ENCODE measurements at regions not wholly inside any gene's neighbourhood (a gene's known extent, or its start where the extent isn't known, plus 50 kb on each side); places are given as distances from the start of the nearest gene placed in this dataset.

DNA sequence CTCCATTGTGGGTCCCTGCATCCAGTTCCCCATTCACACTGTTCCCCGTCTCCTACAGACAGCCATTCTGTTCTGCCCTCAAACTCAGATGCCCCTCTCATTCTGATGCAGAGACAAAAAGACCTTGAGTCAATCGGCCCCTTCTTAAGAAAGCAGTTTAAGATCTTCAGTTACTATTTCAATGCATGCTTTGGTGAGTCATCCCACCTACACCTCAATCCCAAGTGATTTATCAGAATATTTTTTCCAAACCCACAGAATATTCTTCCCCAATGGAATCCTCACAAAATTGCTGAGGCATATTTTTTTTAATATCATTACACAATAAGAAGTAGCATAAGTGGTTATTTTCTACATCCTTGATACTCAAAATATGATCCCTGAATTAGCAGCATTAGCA is 92.4 kb upstream of the SLC1A1 start:
- H3K36me3 Mint-ChIP-seq (ENCODE audit: insufficient read depth, unreplicated experiment) = no peaks in the 10 kb centered on the region
- no peaks in the 10 kb centered on the region for H3K27me3 Mint-ChIP-seq (ENCODE audit: unreplicated experiment)
- CTCF ChIA-PET = interaction anchor here (0.6 kb wide), 1 partner anchor 338 kb away, joined by 3 read pairs; no protein-coding TSS in a partner anchor
- H3K4me3 Mint-ChIP-seq (ENCODE audit: low read depth, unreplicated experiment) = no peak overlapping the region
- TF ChIP-seq, protein P1, sequence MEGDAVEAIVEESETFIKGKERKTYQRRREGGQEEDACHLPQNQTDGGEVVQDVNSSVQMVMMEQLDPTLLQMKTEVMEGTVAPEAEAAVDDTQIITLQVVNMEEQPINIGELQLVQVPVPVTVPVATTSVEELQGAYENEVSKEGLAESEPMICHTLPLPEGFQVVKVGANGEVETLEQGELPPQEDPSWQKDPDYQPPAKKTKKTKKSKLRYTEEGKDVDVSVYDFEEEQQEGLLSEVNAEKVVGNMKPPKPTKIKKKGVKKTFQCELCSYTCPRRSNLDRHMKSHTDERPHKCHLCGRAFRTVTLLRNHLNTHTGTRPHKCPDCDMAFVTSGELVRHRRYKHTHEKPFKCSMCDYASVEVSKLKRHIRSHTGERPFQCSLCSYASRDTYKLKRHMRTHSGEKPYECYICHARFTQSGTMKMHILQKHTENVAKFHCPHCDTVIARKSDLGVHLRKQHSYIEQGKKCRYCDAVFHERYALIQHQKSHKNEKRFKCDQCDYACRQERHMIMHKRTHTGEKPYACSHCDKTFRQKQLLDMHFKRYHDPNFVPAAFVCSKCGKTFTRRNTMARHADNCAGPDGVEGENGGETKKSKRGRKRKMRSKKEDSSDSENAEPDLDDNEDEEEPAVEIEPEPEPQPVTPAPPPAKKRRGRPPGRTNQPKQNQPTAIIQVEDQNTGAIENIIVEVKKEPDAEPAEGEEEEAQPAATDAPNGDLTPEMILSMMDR (IDR thresholded peaks at IDR 0.05; ENCODE audit: unreplicated experiment) = no peak
- intact Hi-C loops (cut with micrococcal nuclease; ENCODE audit: unreplicated experiment) = no loop called here
- no peak overlapping the region for H3K27ac Mint-ChIP-seq (ENCODE audit: unreplicated experiment)
- DNase-seq = no peak
- BruUV-seq (replicated peaks) = no TSS peak
- H3K4me1 Mint-ChIP-seq (ENCODE audit: low read depth, unreplicated experiment) = no peaks in the 10 kb centered on the region
- H3K9me3 Mint-ChIP-seq (ENCODE audit: low read depth, unreplicated experiment) = no peaks in the 10 kb centered on the region

DNA sequence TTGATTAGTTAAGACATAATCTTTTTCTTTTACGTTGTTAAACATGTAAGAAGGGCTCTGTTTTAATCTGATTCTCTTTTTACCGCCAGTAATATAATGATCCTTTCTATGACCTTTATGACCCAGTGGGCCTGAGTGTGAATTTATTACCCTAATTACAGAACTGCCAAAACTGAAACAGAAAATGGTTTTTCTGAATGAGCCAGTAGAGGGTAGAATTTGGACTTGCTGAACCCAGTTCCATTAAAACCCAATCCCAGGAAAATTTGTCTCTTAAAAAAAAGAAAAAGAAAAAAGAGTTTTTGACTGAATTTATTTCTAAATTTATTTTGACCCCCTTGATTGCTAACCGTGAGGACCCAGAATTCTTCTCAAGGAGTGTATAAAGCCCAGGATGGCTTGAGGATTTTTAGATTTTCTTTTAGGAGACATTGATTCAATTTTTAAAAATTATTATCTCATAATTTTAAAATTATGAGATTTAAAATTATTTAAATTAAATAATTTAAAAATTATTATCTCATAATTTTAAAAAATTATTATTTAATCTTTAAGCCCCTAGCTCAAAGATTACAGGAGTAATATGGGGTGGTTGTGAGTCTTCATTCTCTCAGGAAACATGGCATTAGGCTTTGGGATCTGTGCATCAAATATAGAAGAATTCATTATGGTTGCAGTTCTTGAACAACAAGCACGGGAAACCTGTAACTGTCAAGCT is 94.1 kb upstream of the GLIS3 start:
- BruUV-seq (replicated peaks) = no TSS peak

DNA sequence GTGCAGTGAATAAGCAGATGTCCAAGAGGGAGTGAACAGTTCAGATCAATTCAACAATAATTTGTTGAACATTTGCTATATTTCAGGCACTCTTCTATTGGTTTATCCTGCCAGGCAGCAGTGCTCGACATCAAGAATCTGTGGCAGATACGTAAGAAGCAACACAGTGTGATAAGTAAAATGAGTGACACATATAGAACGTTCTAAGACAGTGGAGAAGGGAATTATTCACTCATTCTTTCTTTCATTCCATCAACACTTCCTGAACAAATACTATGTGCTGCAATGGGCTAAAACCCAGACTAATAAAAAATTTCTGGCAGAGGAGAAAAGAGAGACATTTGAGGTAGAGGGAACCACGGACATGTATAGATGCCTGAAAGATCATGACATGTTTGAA is 89.9 kb upstream of the GLIS3 start:
- BruUV-seq (replicated peaks) = no TSS peak

More for the DNA sequence above, 94.1 kb upstream of the GLIS3 start:
- DNase-seq = no peak
- TF ChIP-seq, protein P1 (IDR thresholded peaks at IDR 0.05; ENCODE audit: unreplicated experiment) = no peak
- CTCF ChIA-PET = no interaction called here
- no peak overlapping the region for H3K27ac Mint-ChIP-seq (ENCODE audit: unreplicated experiment)
- H3K27me3 Mint-ChIP-seq (ENCODE audit: unreplicated experiment) = no peaks in the 10 kb centered on the region
- no peaks in the 10 kb centered on the region for H3K9me3 Mint-ChIP-seq (ENCODE audit: low read depth, unreplicated experiment)
- peaks cover 4% of the 10 kb centered on the region for H3K36me3 Mint-ChIP-seq (ENCODE audit: insufficient read depth, unreplicated experiment)
- H3K4me1 Mint-ChIP-seq (ENCODE audit: low read depth, unreplicated experiment) = no peaks in the 10 kb centered on the region
- intact Hi-C loops (cut with micrococcal nuclease; ENCODE audit: unreplicated experiment) = no loop called here
- H3K4me3 Mint-ChIP-seq (ENCODE audit: low read depth, unreplicated experiment) = no peak overlapping the region

DNA sequence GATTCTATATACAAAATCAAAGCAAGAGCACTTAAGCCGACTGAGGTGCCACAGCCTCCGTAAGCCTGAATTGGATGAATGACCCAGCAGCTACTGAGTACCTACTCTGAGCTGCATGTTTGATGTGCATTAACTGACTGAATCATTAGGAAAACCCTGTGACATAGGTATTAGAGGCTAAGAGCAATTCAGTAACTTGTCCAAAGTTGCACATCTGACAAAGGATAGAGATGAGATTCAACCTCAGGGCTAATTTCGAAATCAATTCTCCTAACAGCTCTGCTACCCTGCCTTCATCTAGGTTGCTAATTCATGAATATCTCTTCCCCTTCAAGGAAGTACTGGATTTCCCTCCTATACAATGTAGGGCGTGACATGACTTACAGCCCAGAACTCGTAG is 89.1 kb upstream of the GLIS3 start:
- TF ChIP-seq, protein P1 (IDR thresholded peaks at IDR 0.05; ENCODE audit: unreplicated experiment) = no peak
- peaks cover 7% of the 10 kb centered on the region for H3K36me3 Mint-ChIP-seq (ENCODE audit: insufficient read depth, unreplicated experiment)
- DNase-seq = no peak
- intact Hi-C loops (cut with micrococcal nuclease; ENCODE audit: unreplicated experiment) = loop anchor here (5.0 to 10.0 kb wide), 2 partner anchors 98 to 156 kb away; no protein-coding TSS in a partner anchor
- CTCF ChIA-PET = no interaction called here
- H3K27ac Mint-ChIP-seq (ENCODE audit: unreplicated experiment) = no peak overlapping the region
- H3K9me3 Mint-ChIP-seq (ENCODE audit: low read depth, unreplicated experiment) = no peaks in the 10 kb centered on the region
- H3K27me3 Mint-ChIP-seq (ENCODE audit: unreplicated experiment) = no peaks in the 10 kb centered on the region
- H3K4me1 Mint-ChIP-seq (ENCODE audit: low read depth, unreplicated experiment) = no peaks in the 10 kb centered on the region
- no peak overlapping the region for H3K4me3 Mint-ChIP-seq (ENCODE audit: low read depth, unreplicated experiment)
- no TSS peak for BruUV-seq (replicated peaks)

More for the DNA sequence above, 89.9 kb upstream of the GLIS3 start:
- H3K4me1 Mint-ChIP-seq (ENCODE audit: low read depth, unreplicated experiment) = no peaks in the 10 kb centered on the region
- H3K4me3 Mint-ChIP-seq (ENCODE audit: low read depth, unreplicated experiment) = no peak overlapping the region
- H3K36me3 Mint-ChIP-seq (ENCODE audit: insufficient read depth, unreplicated experiment) = peaks cover 4% of the 10 kb centered on the region
- H3K27me3 Mint-ChIP-seq (ENCODE audit: unreplicated experiment) = no peaks in the 10 kb centered on the region
- H3K9me3 Mint-ChIP-seq (ENCODE audit: low read depth, unreplicated experiment) = no peaks in the 10 kb centered on the region
- CTCF ChIA-PET = no interaction called here
- TF ChIP-seq, protein P1 (IDR thresholded peaks at IDR 0.05; ENCODE audit: unreplicated experiment) = no peak
- H3K27ac Mint-ChIP-seq (ENCODE audit: unreplicated experiment) = no peak overlapping the region
- intact Hi-C loops (cut with micrococcal nuclease; ENCODE audit: unreplicated experiment) = loop anchor here (5.0 to 10.0 kb wide), 2 partner anchors 98 to 155 kb away; no protein-coding TSS in a partner anchor
- DNase-seq = no peak
